HEK293 (cell line): ENCODE measurements at regions not wholly inside any gene's neighbourhood (a gene's known extent, or its start where the extent isn't known, plus 50 kb on each side); places are given as distances from the start of the nearest gene placed in this dataset.
"Not testable (repeated sequence)": the region's sequence is repeated elsewhere in the genome, so short reads cannot be mapped to it uniquely, and the experiment has no call there.

ENCODE experiments used
- CTCF ChIA-PET: fragments of 350-600 bp; formaldehyde crosslinking; extraction: SDS; loops from one replicate; lab custom pipeline; 2021; ENCODE audit warnings: antibody characterized with exemption; lab: Yijun Ruan, JAX
- POLR2A ChIA-PET: fragments of 300-600 bp; formaldehyde crosslinking; extraction: SDS; loops from one replicate; lab custom pipeline; 2020; ENCODE audit warnings: antibody characterized with exemption, inconsistent platforms; lab: Yijun Ruan, JAX
- H3K27ac ChIP-seq: fragments of 200-500 bp; sonication (Bioruptor generic); 2 replicates; pipeline ENCODE4 v1.5.1; 2014; ENCODE audit warnings: low read depth, low read length, control low read depth, inconsistent platforms; ENCODE audit errors: extremely low read depth
- H3K36me3 ChIP-seq, 2 experiments: fragments of 200-500 bp in 1 of 2; sonication (Bioruptor generic) in 1 of 2; 1 replicate in 1 of 2; 2 replicates in 1 of 2; pipeline ENCODE4 v1.5.1; 2014 to 2017; ENCODE audit warnings: inconsistent platforms in 2 of 2, low read length in 2 of 2; ENCODE audit not compliant: control insufficient read depth in 2 of 2, insufficient read depth in 1 of 2
- H3K4me1 ChIP-seq: fragments of 200-500 bp; sonication (Bioruptor generic); 2 replicates; pipeline ENCODE4 v1.5.1; 2014; ENCODE audit warnings: mild to moderate bottlenecking, low read length, inconsistent platforms; ENCODE audit not compliant: control insufficient read depth, insufficient read depth
- H3K4me3 ChIP-seq: 2 replicates; pipeline ENCODE4 v1.5.1; 2011; ENCODE audit warnings: low read depth, mild to moderate bottlenecking, control low read depth, low read length, moderate library complexity
- H3K9me3 ChIP-seq: fragments of 200-500 bp; sonication (Bioruptor generic); 2 replicates; pipeline ENCODE4 v1.5.1; 2014; ENCODE audit warnings: low read depth, low read length, inconsistent platforms; ENCODE audit not compliant: control insufficient read depth, insufficient read depth
- EGR2 ChIP-seq: fragments of 450-650 bp; formaldehyde crosslinking; IDR thresholded peaks from 2 replicates; pipeline ENCODE4 v1.5.1; 2016; ENCODE audit warnings: low read depth, missing biosample characterization, missing genetic modification characterization
- ZFHX2 ChIP-seq: fragments of 450-650 bp; formaldehyde crosslinking; conservative IDR thresholded peaks from 2 replicates; pipeline ENCODE4 v1.5.1; 2016; ENCODE audit warnings: missing biosample characterization, missing genetic modification characterization
- ZNF366 ChIP-seq: fragments of 450-650 bp; formaldehyde crosslinking; conservative IDR thresholded peaks from 2 replicates; pipeline ENCODE4 v1.5.1; 2016; ENCODE audit warnings: missing biosample characterization, missing genetic modification characterization
- TF ChIP-seq, protein P1 (sequence below): fragments of 450-650 bp; formaldehyde crosslinking; optimal IDR thresholded peaks from 2 replicates; pipeline ENCODE3; 2016; ENCODE audit warnings: missing biosample characterization, mild to moderate bottlenecking, missing genetic modification characterization

DNA sequence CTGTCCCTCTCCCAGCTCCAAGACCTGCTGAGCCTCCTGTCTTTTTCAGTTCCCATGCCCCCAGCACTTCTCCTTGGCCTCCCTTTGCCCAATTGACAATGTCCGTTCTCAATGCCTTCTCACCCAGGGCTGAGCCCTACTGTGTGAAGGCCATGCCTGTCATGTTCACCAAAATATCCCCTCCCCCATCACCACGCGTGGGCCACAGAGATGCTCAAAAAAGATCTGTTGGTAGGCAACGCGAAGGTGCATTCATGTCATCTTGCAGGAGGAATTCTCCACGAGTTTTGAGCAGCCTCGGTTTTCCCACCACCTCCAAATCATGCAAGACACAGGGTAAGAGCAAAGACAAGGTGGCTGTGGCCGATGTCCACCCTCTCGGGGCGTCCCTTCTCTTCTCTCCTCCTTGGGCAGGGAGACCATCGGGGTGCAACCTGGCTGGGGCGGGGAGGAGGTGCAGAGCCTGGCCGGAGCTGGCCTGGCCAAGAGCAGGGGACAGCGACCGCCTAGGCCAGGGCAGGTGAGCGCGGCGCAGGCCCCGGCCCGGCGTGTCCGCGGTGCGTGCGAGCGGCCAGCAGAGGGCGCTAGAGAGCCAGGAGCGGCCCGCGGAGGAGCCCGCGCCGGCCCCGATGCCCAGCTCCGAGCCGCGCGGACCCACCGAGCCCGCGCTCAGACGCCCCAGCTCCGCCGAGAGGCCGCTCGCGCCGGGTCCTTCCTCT is 56.3 kb upstream of the KRTAP5-11 start:
- H3K36me3 ChIP-seq, H3K9me3 ChIP-seq, H3K4me1 ChIP-seq, POLR2A ChIA-PET, H3K27ac ChIP-seq: not testable (repeated sequence)
- peak overlapping the region; percentile 47 for H3K4me3 ChIP-seq
- CTCF ChIA-PET: interaction anchor here (0.8 to 1.6 kb wide), 4 partner anchors 13 to 121 kb away, joined by 3 to 5 read pairs (median 4); no protein-coding TSS in a partner anchor

DNA sequence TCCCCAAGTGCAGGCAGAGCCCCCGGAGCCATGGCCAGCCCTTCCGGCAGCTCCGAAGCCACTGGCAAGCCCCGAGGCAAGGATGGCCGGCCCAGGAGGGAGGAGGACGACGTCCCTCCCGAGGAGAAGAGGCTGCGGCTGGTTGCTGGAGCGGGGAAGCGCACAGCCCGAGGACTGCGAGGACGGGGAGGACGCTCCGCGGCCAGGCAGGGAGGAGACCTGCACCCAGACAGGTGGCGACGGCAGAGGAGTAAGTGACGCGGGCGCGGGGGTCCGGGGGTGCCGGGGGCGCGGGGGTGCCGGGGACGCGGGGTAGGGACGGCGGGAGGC is 56.8 kb upstream of the KRTAP5-11 start:
- H3K4me1 ChIP-seq, H3K27ac ChIP-seq, H3K36me3 ChIP-seq, POLR2A ChIA-PET, H3K9me3 ChIP-seq: not testable (repeated sequence)
- peak overlapping the region; percentile 47 for H3K4me3 ChIP-seq
- TF ChIP-seq, protein P1, sequence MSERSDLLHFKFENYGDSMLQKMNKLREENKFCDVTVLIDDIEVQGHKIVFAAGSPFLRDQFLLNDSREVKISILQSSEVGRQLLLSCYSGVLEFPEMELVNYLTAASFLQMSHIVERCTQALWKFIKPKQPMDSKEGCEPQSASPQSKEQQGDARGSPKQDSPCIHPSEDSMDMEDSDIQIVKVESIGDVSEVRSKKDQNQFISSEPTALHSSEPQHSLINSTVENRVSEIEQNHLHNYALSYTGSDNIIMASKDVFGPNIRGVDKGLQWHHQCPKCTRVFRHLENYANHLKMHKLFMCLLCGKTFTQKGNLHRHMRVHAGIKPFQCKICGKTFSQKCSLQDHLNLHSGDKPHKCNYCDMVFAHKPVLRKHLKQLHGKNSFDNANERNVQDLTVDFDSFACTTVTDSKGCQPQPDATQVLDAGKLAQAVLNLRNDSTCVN: peak; percentile 69
- CTCF ChIA-PET: interaction anchor here (0.8 to 1.6 kb wide), 4 partner anchors 14 to 122 kb away, joined by 3 to 5 read pairs (median 4); no protein-coding TSS in a partner anchor

DNA sequence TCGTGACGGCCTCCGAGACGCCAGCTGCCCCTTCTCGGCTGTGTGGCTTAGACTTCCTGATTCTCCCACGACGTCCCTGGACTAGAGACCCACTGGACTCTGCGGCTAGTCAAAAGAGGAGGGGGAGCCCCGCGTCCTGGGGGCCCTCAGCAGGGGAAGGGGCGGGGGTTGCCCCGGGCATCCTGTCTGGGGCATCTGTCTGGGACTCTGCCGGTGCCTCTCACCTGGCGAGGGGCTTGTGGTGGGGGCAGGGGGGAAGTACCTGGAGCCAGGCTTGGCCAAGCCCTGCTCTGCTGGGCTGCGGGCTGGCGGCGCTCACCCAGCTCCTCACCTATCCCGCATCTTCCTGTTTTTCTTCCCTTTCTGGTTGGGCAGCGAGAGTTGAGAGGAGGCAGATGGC is 57.2 kb upstream of the KRTAP5-11 start:
- H3K4me3 ChIP-seq, H3K4me1 ChIP-seq, POLR2A ChIA-PET, H3K9me3 ChIP-seq, H3K27ac ChIP-seq, H3K36me3 ChIP-seq: not testable (repeated sequence)
- CTCF ChIA-PET: interaction anchor here (0.8 to 1.6 kb wide), 3 partner anchors 14 to 122 kb away, joined by 3 to 5 read pairs (median 4); no protein-coding TSS in a partner anchor

DNA sequence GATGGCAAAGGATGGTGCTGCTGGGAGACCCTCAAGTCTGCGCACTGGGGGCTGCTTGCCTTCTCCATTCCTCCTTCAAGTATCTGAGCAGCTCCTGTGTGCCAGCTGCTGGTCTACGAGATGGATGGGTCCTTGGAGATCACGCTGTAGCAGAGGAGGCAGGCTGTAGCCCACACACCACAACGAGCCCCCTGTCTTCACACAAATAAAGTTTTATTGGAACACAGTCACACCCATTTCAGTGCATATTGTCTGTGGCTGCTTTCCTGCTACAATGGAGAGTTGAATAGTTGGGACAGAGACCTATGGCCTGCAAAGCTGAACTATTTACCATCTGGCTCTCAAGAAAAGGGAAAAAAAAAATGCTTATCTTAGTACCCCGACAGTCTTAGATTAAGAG is 64.4 kb upstream of the KRTAP5-11 start:
- H3K27ac ChIP-seq, H3K4me3 ChIP-seq, POLR2A ChIA-PET, H3K4me1 ChIP-seq, H3K9me3 ChIP-seq, H3K36me3 ChIP-seq: not testable (repeated sequence)
- CTCF ChIA-PET: interaction anchor here (0.6 kb wide), 1 partner anchor 132 kb away, joined by 3 read pairs; no protein-coding TSS in a partner anchor

DNA sequence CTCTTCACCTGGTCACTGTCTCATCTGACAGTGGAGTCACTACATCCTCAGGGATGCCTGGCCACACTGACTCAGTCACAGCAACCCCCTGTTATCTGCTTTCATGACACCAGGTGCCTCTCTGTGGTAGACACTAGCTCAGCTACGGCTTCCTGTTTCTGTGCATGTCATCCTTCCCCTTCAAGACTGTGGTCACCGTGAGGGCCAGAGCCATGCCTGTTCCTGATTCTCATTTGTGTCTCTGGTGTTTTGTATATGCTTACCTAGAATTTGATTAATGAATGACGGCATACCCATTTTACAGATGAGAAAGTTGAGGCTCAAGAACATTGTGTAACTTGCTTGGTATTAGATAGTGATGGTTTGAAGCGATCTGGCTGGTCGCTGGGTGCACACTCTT is 70.3 kb upstream of the KRTAP5-11 start:
- H3K4me1 ChIP-seq, POLR2A ChIA-PET, H3K9me3 ChIP-seq, H3K36me3 ChIP-seq, H3K4me3 ChIP-seq, H3K27ac ChIP-seq, CTCF ChIA-PET: not testable (repeated sequence)

DNA sequence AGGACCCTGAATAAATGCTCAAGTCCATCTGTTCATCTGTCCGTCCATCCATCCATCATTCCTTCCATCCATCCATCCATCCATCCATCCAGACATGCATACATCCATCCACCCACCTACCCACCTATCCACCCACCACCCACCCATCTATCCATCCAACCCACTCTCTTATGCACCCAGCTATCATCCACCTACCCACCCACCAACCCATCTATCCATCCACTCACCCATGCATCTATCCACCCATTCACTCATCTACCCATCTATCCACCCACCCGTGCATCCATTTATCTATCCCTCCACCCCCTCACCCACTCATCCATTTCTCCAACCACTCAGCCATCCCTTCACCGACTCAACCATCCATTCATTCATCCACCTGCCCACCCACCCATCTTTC is 71.7 kb upstream of the KRTAP5-11 start:
- H3K4me3 ChIP-seq, H3K36me3 ChIP-seq: not testable (repeated sequence)
- TF ChIP-seq ZFHX2 (tag by site-specific recombination) (peak; percentile 85), ZNF366 (0 out of 2 replicates have a peak, but pooled peaks have one; percentile 28), EGR2 (peak; percentile 99)
- TF ChIP-seq, all 188 proteins: peak for 3; not testable (repeated sequence) for 185
- CTCF ChIA-PET, H3K27ac ChIP-seq, H3K9me3 ChIP-seq, H3K4me1 ChIP-seq, POLR2A ChIA-PET: not testable (repeated sequence)

DNA sequence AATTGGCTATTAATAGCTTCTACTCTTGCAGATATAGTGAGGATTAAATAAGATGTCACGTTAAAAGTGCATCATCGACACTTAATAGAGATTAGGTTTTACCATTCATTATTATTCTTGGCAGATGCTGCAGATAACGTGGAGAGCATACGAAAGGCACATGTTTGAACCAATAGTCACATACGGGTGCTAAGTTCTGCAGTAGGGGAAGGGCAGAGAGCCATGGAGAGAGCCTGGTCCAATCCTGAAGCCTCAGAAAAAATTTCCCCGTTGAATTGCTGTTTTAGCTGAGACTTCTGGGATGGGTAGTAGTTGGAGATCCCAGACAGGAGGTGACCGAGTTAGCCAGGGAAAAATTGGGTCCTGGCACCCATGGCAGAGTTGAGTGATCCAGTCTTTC is 72.4 kb upstream of the KRTAP5-11 start:
- CTCF ChIA-PET: not testable (repeated sequence)

DNA sequence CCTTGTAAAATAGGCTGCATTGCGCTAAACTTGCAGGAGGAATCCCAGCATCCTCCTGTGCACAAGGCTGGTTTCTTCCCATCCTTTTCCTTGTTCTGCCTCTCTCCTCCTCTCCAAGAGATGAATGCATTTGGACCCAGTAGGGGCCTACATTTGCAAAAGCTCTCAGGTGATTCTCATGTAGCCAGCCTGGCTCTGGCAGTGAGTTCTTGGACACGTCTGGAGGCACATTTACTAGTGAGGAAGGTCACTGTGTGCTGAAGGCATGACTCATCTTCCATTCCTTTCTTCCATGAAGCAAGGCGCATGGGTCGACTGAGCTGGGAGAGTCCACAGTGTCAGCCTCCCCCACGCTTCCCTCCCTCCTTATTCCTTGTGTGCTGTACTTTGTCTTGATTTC is 73.8 kb upstream of the KRTAP5-11 start:
- H3K27ac ChIP-seq, H3K4me3 ChIP-seq, CTCF ChIA-PET, H3K4me1 ChIP-seq, H3K9me3 ChIP-seq, POLR2A ChIA-PET, H3K36me3 ChIP-seq: not testable (repeated sequence)

More for the DNA sequence above, 72.4 kb upstream of the KRTAP5-11 start:
- H3K4me1 ChIP-seq, H3K4me3 ChIP-seq, H3K27ac ChIP-seq, H3K9me3 ChIP-seq, POLR2A ChIA-PET, H3K36me3 ChIP-seq: not testable (repeated sequence)
